ENCODE measurements at regions not wholly inside any gene's neighbourhood (a gene's known extent, or its start where the extent isn't known, plus 50 kb on each side); places are given as distances from the start of the nearest gene placed in this dataset.
"Not testable (repeated sequence)": the region's sequence is repeated elsewhere in the genome, so short reads cannot be mapped to it uniquely, and the experiment has no call there.

DNA sequence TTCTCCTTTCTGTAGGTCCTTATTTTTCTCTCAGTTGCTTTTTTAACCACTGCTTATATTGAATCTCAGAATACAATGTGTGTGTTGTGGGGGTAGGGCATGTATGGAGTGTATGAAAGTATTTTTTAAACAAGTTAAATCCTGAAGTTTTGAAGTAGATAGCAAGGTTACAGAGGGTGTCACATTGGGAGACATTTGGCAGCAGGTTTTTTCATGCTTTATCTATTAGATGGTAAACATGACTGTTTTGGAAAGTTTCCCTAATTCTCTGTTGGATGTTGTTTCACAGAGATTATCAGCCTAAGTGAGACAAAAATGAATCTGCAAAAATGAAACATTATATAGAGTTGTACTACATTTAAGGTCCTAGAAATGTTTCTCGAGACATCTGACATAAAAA lies 190.6 kb upstream of the ARPP21 start:
- H3K4me1 ChIP-seq (ENCODE audit: insufficient read depth, low read length) = no peaks in the 10 kb centered on the region
- H3K4me3 ChIP-seq (ENCODE audit: low read length) = no peak overlapping the region
- no peak overlapping the region for H2AFZ ChIP-seq (ENCODE audit: low read depth, low read length)
- no peaks in the 10 kb centered on the region for H3K36me3 ChIP-seq (ENCODE audit: insufficient read depth, low read length)
- no peaks in the 10 kb centered on the region for H3K27me3 ChIP-seq (ENCODE audit: insufficient read depth, low read length)
- no peaks in the 10 kb centered on the region for H3K9me3 ChIP-seq (ENCODE audit: low read length)

DNA sequence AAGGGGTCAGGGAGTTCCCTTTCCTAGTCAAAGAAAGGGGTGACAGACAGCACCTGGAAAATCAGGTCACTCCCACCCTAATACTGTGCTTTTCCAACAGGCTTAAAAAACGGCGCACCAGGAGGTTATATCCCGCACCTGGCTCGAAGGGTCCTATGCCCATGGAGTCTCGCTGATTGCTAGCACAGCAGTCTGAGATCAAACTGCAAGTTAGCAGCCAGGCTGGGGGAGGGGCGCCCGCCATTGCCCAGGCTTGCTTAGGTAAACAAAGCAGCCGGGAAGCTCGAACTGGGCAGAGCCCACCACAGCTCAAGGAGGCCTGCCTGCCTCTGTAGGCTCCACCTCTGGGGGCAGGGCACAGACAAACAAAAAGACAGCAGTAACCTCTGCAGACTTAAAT lies 184.5 kb upstream of the ARPP21 start:
- H3K9me3 ChIP-seq (ENCODE audit: low read length); H3K4me1 ChIP-seq (ENCODE audit: insufficient read depth, low read length); H3K4me3 ChIP-seq (ENCODE audit: low read length); H3K27me3 ChIP-seq (ENCODE audit: insufficient read depth, low read length); H3K36me3 ChIP-seq (ENCODE audit: insufficient read depth, low read length); H2AFZ ChIP-seq (ENCODE audit: low read depth, low read length): not testable (repeated sequence)

DNA sequence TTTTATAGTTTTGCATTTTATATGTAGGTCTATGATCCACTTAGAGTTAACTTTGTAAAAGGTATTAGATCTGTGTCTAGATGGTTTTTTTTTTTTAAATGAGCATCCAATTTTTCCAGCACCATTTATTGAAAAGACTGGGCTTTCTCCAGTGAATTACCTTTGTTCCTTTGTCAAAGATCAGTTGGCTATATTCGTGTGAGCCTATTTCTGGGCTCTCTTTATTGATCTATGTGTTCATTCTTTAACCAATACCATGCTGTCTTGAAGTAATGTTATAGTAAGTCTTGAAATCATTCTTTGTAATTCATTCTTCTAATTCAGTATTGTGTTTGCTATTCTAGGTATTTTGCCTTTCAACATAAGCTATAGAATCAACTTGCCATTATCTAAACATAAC lies 165.4 kb upstream of the ARPP21 start:
- no peaks in the 10 kb centered on the region for H3K4me1 ChIP-seq (ENCODE audit: insufficient read depth, low read length)
- H3K27me3 ChIP-seq (ENCODE audit: insufficient read depth, low read length) = no peaks in the 10 kb centered on the region
- no peak overlapping the region for H2AFZ ChIP-seq (ENCODE audit: low read depth, low read length)
- no peak overlapping the region for H3K4me3 ChIP-seq (ENCODE audit: low read length)
- no peaks in the 10 kb centered on the region for H3K9me3 ChIP-seq (ENCODE audit: low read length)
- no peaks in the 10 kb centered on the region for H3K36me3 ChIP-seq (ENCODE audit: insufficient read depth, low read length)

DNA sequence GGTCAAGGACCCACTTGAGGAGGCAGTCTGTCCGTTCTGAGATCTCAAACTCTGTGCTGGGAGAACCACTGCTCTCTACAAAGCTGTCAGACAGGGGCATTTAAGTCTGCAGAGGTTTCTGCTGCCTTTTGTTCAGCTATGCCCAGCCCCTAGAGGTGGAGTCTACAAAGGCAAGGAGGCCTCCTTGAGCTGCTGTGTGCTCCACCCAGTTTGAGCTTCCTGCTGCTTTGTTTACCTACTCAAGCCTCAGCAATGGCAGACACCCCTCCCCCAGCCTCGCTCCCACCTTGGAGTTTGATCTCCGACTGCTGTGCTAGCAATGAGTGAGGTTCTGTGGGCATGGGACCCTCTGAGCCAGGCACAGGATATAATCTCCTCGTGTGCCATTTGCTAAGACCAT lies 156.8 kb upstream of the ARPP21 start:
- not testable (repeated sequence) for H3K36me3 ChIP-seq (ENCODE audit: insufficient read depth, low read length); H3K4me1 ChIP-seq (ENCODE audit: insufficient read depth, low read length); H3K27me3 ChIP-seq (ENCODE audit: insufficient read depth, low read length); H2AFZ ChIP-seq (ENCODE audit: low read depth, low read length); H3K4me3 ChIP-seq (ENCODE audit: low read length); H3K9me3 ChIP-seq (ENCODE audit: low read length)

DNA sequence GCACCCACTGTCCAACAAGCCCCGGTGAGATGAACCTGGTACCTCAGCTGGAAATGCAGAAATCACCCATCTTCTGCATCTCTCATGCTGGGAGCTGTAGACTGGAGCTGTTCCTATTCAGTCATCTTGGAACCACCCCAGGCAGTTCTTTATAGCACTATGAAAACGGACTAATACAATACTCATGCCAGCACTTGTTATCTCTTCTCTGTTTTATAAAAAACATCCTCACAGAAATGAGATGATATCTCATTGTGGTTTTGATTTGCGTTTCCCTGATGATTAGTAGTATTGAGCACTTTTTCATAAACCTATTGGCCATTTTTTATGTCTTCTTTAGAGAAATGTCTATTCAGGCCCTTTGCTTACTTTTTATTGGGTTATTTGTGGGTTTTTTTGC lies 156.2 kb upstream of the ARPP21 start:
- no peaks in the 10 kb centered on the region for H3K27me3 ChIP-seq (ENCODE audit: insufficient read depth, low read length)
- H3K9me3 ChIP-seq (ENCODE audit: low read length) = no peaks in the 10 kb centered on the region
- no peak overlapping the region for H2AFZ ChIP-seq (ENCODE audit: low read depth, low read length)
- H3K4me1 ChIP-seq (ENCODE audit: insufficient read depth, low read length) = peaks cover 7% of the 10 kb centered on the region
- H3K36me3 ChIP-seq (ENCODE audit: insufficient read depth, low read length) = no peaks in the 10 kb centered on the region
- no peak overlapping the region for H3K4me3 ChIP-seq (ENCODE audit: low read length)

DNA sequence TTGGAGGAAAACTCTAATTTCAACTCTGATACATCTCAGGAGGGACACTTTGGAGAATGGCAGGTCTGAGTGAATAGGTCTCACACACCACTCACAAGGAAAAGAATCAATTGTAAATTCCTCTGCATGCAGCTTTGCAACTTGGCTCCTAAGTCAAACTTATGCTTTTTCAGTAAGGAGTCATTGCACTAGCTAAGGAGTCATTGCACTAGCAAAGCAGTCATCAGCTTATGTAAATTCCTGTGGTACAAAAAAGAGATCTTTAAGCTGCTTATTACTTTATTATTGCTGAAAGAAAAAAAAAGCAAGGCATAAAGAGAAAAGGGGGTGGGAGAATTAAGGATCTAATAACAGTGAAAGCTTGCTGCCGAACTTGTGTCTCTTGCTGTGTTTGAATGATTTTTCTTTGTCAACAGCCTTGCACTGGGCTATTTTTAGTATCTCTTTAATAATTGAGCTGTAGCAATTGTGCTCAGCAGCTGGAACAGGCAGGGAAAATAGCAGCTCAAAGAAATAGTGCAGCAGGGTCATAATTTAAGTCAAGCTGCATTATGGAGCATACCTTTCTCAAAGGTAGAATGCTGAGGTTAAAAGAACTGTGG lies 154.3 kb upstream of the ARPP21 start:
- no peaks in the 10 kb centered on the region for H3K27me3 ChIP-seq (ENCODE audit: insufficient read depth, low read length)
- no peak overlapping the region for H3K4me3 ChIP-seq (ENCODE audit: low read length)
- H2AFZ ChIP-seq (ENCODE audit: low read depth, low read length) = no peak overlapping the region
- no peaks in the 10 kb centered on the region for H3K9me3 ChIP-seq (ENCODE audit: low read length)
- H3K4me1 ChIP-seq (ENCODE audit: insufficient read depth, low read length) = peaks cover 7% of the 10 kb centered on the region
- H3K36me3 ChIP-seq (ENCODE audit: insufficient read depth, low read length) = no peaks in the 10 kb centered on the region

DNA sequence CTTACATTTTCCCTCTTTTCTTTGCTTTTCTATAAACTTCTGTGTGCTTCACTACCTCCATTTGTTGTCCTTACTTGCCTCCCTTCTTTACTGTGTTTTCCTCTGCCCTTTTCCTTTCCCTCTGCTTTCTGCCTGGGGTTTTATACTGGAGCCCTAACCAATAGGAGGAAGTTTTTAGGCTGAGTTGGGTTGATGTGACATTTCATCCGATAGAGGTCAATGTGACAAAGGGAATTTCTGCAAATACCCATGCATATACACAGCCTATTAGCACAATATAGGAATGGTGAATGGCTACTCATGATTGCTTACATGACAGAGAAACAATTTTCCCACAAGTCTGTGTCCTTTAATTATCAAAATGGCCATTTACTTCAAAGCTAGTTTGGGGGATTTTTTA lies 153.0 kb upstream of the ARPP21 start:
- Histone ChIP-seq H2AFZ (ENCODE audit: low read depth, low read length) (no peak overlapping the region), H3K4me1 (ENCODE audit: insufficient read depth, low read length) (peaks cover 7% of the 10 kb centered on the region), H3K27me3 (ENCODE audit: insufficient read depth, low read length) (no peaks in the 10 kb centered on the region), H3K36me3 (ENCODE audit: insufficient read depth, low read length) (no peaks in the 10 kb centered on the region), H3K9me3 (ENCODE audit: low read length) (no peaks in the 10 kb centered on the region), H3K4me3 (ENCODE audit: low read length) (no peak overlapping the region)

DNA sequence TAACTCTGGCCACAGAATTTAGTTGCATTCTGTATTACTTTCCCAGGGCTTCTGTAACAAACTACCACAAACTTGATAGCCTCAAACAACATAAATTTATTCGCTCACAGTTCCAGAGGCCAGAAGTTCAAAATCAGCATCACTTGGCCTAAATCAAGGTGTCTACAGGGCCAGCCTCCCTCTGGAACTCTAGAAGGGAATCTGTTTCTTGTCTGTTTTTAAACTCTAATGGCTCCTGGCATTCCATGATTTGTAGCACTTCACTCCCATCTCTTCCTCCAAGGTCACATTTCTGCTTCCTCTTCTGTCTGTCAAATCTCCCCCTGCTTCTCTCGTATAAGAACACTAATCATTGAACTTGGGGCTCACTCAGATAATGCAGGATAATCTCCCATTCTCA lies 151.9 kb upstream of the ARPP21 start:
- Histone ChIP-seq H2AFZ (ENCODE audit: low read depth, low read length) (no peak overlapping the region), H3K9me3 (ENCODE audit: low read length) (no peaks in the 10 kb centered on the region), H3K36me3 (ENCODE audit: insufficient read depth, low read length) (no peaks in the 10 kb centered on the region), H3K4me1 (ENCODE audit: insufficient read depth, low read length) (peaks cover 7% of the 10 kb centered on the region), H3K4me3 (ENCODE audit: low read length) (no peak overlapping the region), H3K27me3 (ENCODE audit: insufficient read depth, low read length) (no peaks in the 10 kb centered on the region)

DNA sequence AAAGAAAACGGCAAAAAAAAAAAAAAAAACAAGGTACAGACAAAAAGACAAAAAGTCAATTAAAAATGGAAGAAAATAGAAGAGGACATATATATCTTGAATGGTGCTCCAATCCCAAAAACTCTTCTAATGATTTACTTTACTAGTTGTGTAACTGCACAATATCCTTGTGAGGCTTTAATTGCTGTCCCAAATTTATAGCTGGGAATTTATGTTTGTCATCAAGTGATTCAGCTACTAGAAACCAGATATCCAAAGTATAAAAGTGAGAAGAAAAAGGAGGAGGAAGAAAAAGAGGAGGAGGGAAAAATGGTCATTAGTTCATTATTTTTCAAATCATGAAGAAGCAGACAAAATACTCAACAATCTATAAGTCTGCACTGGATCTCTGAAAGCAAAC lies 150.8 kb upstream of the ARPP21 start:
- Histone ChIP-seq H2AFZ (ENCODE audit: low read depth, low read length) (no peak overlapping the region), H3K27me3 (ENCODE audit: insufficient read depth, low read length) (no peaks in the 10 kb centered on the region)

DNA sequence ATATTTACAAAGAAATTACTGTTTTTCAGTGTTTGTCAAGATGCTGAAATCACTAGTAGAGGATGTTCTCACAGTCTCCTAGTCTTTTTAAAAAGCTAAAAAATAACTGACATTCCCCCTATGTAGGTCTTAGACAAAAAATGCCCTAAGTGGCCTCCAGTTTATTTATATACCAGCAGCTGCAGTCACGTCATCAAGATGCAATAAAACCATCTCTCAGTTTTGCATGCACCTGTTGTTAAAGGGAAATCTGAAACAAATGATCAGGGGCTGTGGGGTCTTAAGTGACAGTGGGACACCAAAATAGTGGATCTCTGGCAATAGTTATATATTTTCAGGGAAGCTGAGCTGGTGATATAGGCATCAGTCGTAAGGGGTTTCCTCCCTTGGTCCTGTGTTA lies 146.5 kb upstream of the ARPP21 start:
- Histone ChIP-seq H3K36me3 (ENCODE audit: insufficient read depth, low read length) (no peaks in the 10 kb centered on the region), H3K9me3 (ENCODE audit: low read length) (no peaks in the 10 kb centered on the region), H3K4me3 (ENCODE audit: low read length) (no peak overlapping the region), H3K4me1 (ENCODE audit: insufficient read depth, low read length) (no peaks in the 10 kb centered on the region), H2AFZ (ENCODE audit: low read depth, low read length) (no peak overlapping the region), H3K27me3 (ENCODE audit: insufficient read depth, low read length) (no peaks in the 10 kb centered on the region)

More for the DNA sequence above, 150.8 kb upstream of the ARPP21 start:
- Histone ChIP-seq H3K4me3 (ENCODE audit: low read length) (no peak overlapping the region), H3K4me1 (ENCODE audit: insufficient read depth, low read length) (peaks cover 7% of the 10 kb centered on the region), H3K9me3 (ENCODE audit: low read length) (no peaks in the 10 kb centered on the region), H3K36me3 (ENCODE audit: insufficient read depth, low read length) (no peaks in the 10 kb centered on the region)

DNA sequence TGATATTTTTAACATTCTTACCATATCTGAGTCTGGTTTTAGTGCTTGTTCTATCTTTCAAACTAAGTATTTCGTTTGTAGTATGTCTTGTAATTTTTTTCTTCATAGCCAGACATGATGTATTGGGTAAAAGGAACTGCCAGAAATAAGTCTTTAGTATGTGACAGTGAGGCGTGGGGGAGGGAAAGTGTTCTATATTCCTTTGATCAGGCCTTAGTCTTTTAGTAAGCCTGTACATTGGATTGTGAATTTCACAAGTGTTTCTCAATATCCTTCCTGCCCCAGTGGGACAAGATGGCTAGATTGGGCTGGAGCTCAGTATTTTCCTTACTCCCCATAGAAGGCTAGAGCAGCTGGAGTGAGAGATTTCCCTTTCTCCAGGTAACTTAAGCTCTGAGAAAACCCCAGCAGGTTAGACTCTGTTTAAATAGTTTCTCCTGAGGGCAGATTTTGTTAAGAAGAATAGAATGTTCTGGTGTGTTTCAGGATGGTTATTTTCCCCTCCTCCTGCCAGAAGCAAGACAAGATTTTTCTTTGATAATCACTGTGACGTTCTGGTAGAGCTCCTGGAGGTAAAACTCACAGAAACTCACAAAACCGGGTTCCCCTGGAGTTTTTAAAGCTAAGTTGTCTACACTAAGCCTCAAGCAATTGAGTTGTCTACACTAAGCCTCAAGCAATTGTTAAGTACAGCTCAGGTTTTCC lies 140.7 kb upstream of the ARPP21 start:
- Histone ChIP-seq H3K4me3 (ENCODE audit: low read length) (no peak overlapping the region), H3K4me1 (ENCODE audit: insufficient read depth, low read length) (no peaks in the 10 kb centered on the region), H3K9me3 (ENCODE audit: low read length) (no peaks in the 10 kb centered on the region), H3K36me3 (ENCODE audit: insufficient read depth, low read length) (no peaks in the 10 kb centered on the region), H3K27me3 (ENCODE audit: insufficient read depth, low read length) (peaks cover 3% of the 10 kb centered on the region), H2AFZ (ENCODE audit: low read depth, low read length) (no peak overlapping the region)

DNA sequence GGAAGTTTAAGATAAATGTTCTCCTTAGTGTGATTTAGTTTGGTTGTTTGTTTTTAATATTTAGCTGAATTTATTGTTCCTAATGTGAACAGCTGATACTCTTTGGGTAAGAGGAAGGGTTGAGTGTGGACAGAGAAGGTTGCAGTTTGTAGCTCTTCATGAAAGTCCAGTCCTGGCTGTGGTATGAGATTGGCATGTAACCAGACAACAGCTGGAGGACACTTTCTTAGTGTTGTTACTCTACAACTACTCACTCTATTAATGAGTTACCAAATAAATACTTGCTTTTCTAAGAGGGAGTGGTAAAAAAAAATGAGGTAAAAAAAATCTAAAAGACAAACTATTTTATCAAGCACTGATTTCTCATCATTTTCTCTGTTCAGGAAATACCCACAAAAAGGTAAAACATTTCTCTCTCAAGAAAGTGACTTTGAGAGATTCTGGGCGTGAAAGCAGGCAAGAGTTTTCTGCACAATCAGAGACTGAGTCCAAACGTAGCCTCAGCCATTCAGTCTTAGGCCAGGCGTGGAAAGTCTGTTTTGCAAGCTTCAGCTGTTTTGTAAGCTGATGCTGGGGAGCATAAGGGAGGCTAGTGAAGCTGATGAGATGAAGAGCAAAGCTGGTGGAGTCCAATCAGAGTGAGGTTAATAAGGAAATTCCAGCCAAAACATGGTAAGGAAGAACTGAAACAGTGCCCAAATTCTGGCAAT lies 138.5 kb upstream of the ARPP21 start:
- Histone ChIP-seq H3K9me3 (ENCODE audit: low read length) (no peaks in the 10 kb centered on the region), H3K4me1 (ENCODE audit: insufficient read depth, low read length) (no peaks in the 10 kb centered on the region), H3K4me3 (ENCODE audit: low read length) (no peak overlapping the region), H3K27me3 (ENCODE audit: insufficient read depth, low read length) (peaks cover 3% of the 10 kb centered on the region), H3K36me3 (ENCODE audit: insufficient read depth, low read length) (no peaks in the 10 kb centered on the region), H2AFZ (ENCODE audit: low read depth, low read length) (no peak overlapping the region)

DNA sequence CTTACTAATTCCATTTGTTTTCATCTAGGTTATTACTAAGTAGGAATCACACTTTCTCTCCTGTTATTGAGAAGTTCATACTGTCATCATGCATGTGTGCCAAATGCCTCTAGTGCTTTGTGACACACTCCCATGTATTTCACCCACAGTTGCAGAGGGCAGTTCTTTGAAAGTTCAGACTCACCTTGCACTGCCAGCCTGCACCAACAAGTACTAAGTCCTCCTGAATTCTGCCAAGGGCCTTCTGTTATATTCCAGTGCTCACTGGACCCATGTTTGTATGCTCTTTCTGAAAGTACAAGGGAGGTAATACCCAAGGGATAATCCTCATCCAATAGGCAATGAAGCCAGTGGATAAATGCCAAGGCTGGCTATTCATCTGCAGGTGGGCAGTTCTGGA lies 136.6 kb upstream of the ARPP21 start:
- Histone ChIP-seq H3K27me3 (ENCODE audit: insufficient read depth, low read length) (peaks cover 3% of the 10 kb centered on the region), H3K9me3 (ENCODE audit: low read length) (no peaks in the 10 kb centered on the region), H3K4me1 (ENCODE audit: insufficient read depth, low read length) (no peaks in the 10 kb centered on the region), H3K36me3 (ENCODE audit: insufficient read depth, low read length) (no peaks in the 10 kb centered on the region), H2AFZ (ENCODE audit: low read depth, low read length) (no peak overlapping the region), H3K4me3 (ENCODE audit: low read length) (no peak overlapping the region)

Measured in neuron (in vitro differentiated cells).